OCI-LY3 (cell line): ENCODE measurements at regions not wholly inside any gene's neighbourhood (a gene's known extent, or its start where the extent isn't known, plus 50 kb on each side); places are given as distances from the start of the nearest gene placed in this dataset.

Source experiments
- H2AFZ ChIP-seq: fragments of 200-600, 300-600 bp; shearing (Covaris generic); 2 replicates; pipeline ENCODE4 v1.6.0; 2014; ENCODE audit warnings: antibody characterized with exemption, low read depth, low read length
- H3K27ac ChIP-seq: fragments of 200-600, 300-600 bp; sonication (generic); 2 replicates; pipeline ENCODE4 v1.5.1; 2014; ENCODE audit warnings: mild to moderate bottlenecking, low read length, moderate library complexity, mixed read lengths
- H3K27me3 ChIP-seq: fragments of 200-600, 300-600 bp; sonication (generic); 2 replicates; pipeline ENCODE4 v1.6.1; 2014; ENCODE audit warnings: low read depth, low read length, mixed read lengths
- H3K36me3 ChIP-seq: fragments of 200-600, 300-600 bp; sonication (generic); replicated peaks from 2 replicates; pipeline ENCODE3; 2014; ENCODE audit warnings: low read depth, low read length, mixed read lengths
- H3K4me1 ChIP-seq: fragments of 300-600, 200-600 bp; sonication (generic); 2 replicates; pipeline ENCODE4 v1.6.1; 2014; ENCODE audit warnings: low read length, mixed read lengths
- H3K4me2 ChIP-seq: fragments of 200-600, 300-600 bp; sonication (generic); 2 replicates; pipeline ENCODE4 v1.6.1; 2014; ENCODE audit warnings: low read length, mixed read lengths
- H3K4me3 ChIP-seq: fragments of 300-600, 200-600 bp; sonication (generic); 2 replicates; pipeline ENCODE4 v1.5.1; 2014; ENCODE audit warnings: antibody characterized with exemption, mild to moderate bottlenecking, low read length, moderate library complexity
- H3K79me2 ChIP-seq: fragments of 300-600, 200-600 bp; shearing (Covaris generic); 2 replicates; pipeline ENCODE4 v1.6.1; 2014; ENCODE audit warnings: mild to moderate bottlenecking, low read length, mixed read lengths
- H3K9ac ChIP-seq: fragments of 300-600, 200-600 bp; shearing (Covaris generic); 2 replicates; pipeline ENCODE4 v1.6.0; 2014; ENCODE audit warnings: mild to moderate bottlenecking, low read length, moderate library complexity
- H3K9me3 ChIP-seq: fragments of 200-600, 300-600 bp; shearing (Covaris generic); 2 replicates; pipeline ENCODE4 v1.6.1; 2014; ENCODE audit warnings: low read length, mixed read lengths; ENCODE audit not compliant: insufficient read depth
- H4K20me1 ChIP-seq: fragments of 200-600, 300-600 bp; sonication (generic); 2 replicates; pipeline ENCODE4 v1.6.1; 2016; ENCODE audit warnings: low read length, mixed read lengths; ENCODE audit not compliant: insufficient read depth
- EZH2phosphoT487 ChIP-seq: fragments of 200-600 bp; shearing (Covaris generic); IDR thresholded peaks from 2 replicates; pipeline ENCODE4 v1.6.1; 2018; ENCODE audit warnings: antibody characterized with exemption, mixed run types, low read depth
- TF ChIP-seq, protein P1 (sequence below): fragments of 200-600, 300-600 bp; sonication (generic); IDR thresholded peaks from 2 replicates; pipeline ENCODE4 v1.5.1; 2014; ENCODE audit warnings: antibody characterized with exemption, low read length, low read depth

- H3K36me3 ChIP-seq: no peaks in the 10 kb centered on the region
- H4K20me1 ChIP-seq: no peaks in the 10 kb centered on the region
- H3K79me2 ChIP-seq: no peaks in the 10 kb centered on the region
- no peaks in the 10 kb centered on the region for H3K27me3 ChIP-seq
- TF ChIP-seq, protein P1, sequence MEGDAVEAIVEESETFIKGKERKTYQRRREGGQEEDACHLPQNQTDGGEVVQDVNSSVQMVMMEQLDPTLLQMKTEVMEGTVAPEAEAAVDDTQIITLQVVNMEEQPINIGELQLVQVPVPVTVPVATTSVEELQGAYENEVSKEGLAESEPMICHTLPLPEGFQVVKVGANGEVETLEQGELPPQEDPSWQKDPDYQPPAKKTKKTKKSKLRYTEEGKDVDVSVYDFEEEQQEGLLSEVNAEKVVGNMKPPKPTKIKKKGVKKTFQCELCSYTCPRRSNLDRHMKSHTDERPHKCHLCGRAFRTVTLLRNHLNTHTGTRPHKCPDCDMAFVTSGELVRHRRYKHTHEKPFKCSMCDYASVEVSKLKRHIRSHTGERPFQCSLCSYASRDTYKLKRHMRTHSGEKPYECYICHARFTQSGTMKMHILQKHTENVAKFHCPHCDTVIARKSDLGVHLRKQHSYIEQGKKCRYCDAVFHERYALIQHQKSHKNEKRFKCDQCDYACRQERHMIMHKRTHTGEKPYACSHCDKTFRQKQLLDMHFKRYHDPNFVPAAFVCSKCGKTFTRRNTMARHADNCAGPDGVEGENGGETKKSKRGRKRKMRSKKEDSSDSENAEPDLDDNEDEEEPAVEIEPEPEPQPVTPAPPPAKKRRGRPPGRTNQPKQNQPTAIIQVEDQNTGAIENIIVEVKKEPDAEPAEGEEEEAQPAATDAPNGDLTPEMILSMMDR: no peak
- no peak for TF ChIP-seq EZH2phosphoT487
- peak overlapping the region; percentile 4; the same call in 1 of the 2 replicates for H2AFZ ChIP-seq
- peak overlapping the region; percentile 42 for H3K4me2 ChIP-seq
- no peaks in the 10 kb centered on the region for H3K9me3 ChIP-seq
- H3K27ac ChIP-seq: peak overlapping the region; percentile 66
- peaks cover 24% of the 10 kb centered on the region for H3K4me1 ChIP-seq
- no peak overlapping the region; the same call in 1 of the 2 replicates for H3K4me3 ChIP-seq
- peak overlapping the region; percentile 32; the same call in 1 of the 2 replicates for H3K9ac ChIP-seq
These were observed 76.8 kb upstream of the SLC14A2 start for GRCh38 chr18:45538444-45538843.

- TF ChIP-seq, protein P1: no peak
- no peak for TF ChIP-seq EZH2phosphoT487
These were observed 75.8 kb upstream of the SLC14A2 start for GRCh38 chr18:45539491-45539891.

DNA sequence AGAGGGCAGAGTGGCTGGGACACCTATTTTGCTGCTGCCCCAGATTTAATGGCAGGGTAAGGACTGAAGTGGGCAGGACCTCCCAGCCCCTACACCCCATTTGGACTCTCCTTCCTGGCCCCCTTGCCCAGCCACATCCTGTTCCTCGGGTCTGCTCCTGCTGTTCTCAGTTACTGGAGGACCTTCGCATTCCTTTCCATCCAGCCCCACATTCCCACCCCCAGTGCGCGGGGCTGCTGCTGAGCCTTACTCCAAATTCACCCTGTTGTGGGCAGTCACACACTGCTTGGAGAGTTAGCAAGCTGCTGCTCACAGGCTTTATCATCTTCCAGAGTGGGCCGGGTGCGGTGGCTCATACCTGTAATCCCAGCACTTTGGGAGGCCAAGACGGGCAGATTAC lies 75.2 kb upstream of the SLC14A2 start:
- TF ChIP-seq, protein P1: no peak
- TF ChIP-seq EZH2phosphoT487: no peak
- Histone ChIP-seq H3K9me3 (no peaks in the 10 kb centered on the region), H3K79me2 (no peaks in the 10 kb centered on the region), H3K9ac (no peak overlapping the region), H3K4me3 (no peak overlapping the region), H3K4me1 (peaks cover 24% of the 10 kb centered on the region), H3K4me2 (no peak overlapping the region), H4K20me1 (no peaks in the 10 kb centered on the region), H3K27ac (no peak overlapping the region), H3K36me3 (no peaks in the 10 kb centered on the region), H2AFZ (no peak overlapping the region), H3K27me3 (no peaks in the 10 kb centered on the region)

More at GRCh38 chr18:45539491-45539891, 75.8 kb upstream of the SLC14A2 start:
- Histone ChIP-seq H4K20me1 (no peaks in the 10 kb centered on the region), H3K4me1 (peaks cover 24% of the 10 kb centered on the region), H3K4me3 (no peak overlapping the region), H3K79me2 (no peaks in the 10 kb centered on the region), H3K36me3 (no peaks in the 10 kb centered on the region), H3K9ac (no peak overlapping the region), H3K27me3 (no peaks in the 10 kb centered on the region), H2AFZ (peak overlapping the region; percentile 2; the same call in 1 of the 2 replicates), H3K9me3 (no peaks in the 10 kb centered on the region), H3K27ac (peak overlapping the region; percentile 66; the same call in 1 of the 2 replicates), H3K4me2 (no peak overlapping the region)

GRCh38 chr18:45541421-45541820 lies 73.9 kb upstream of the SLC14A2 start:
- Histone ChIP-seq H3K4me3 (no peak overlapping the region), H3K9me3 (no peaks in the 10 kb centered on the region), H3K4me1 (peaks cover 24% of the 10 kb centered on the region), H4K20me1 (no peaks in the 10 kb centered on the region), H3K27me3 (no peaks in the 10 kb centered on the region), H3K9ac (no peak overlapping the region), H3K79me2 (no peaks in the 10 kb centered on the region), H3K4me2 (no peak overlapping the region), H2AFZ (no peak overlapping the region), H3K27ac (no peak overlapping the region), H3K36me3 (no peaks in the 10 kb centered on the region)
- no peak for TF ChIP-seq EZH2phosphoT487
- TF ChIP-seq, protein P1: no peak
